Kidney epithelial cell (primary cell): ENCODE measurements at regions not wholly inside any gene's neighbourhood (a gene's known extent, or its start where the extent isn't known, plus 50 kb on each side); places are given as distances from the start of the nearest gene placed in this dataset.
"Not testable (repeated sequence)": the region's sequence is repeated elsewhere in the genome, so short reads cannot be mapped to it uniquely, and the experiment has no call there.

Experiments
- DNase-seq: peaks from one replicate; pipeline ENCODE4 v3.0.0-alpha.2; 2010; ENCODE audit warnings: low read depth
- H3K27me3 ChIP-seq: 2 replicates; pipeline ENCODE4 v1.6.0; 2011; ENCODE audit warnings: low read length; ENCODE audit not compliant: control insufficient read depth, insufficient read depth
- H3K36me3 ChIP-seq: 2 replicates; pipeline ENCODE4 v1.5.1; 2011; ENCODE audit warnings: low read length; ENCODE audit not compliant: control insufficient read depth, insufficient read depth
- H3K4me3 ChIP-seq: 2 replicates; pipeline ENCODE4 v1.5.1; 2011; ENCODE audit warnings: low read depth, mild to moderate bottlenecking, control low read depth, low read length
- TF ChIP-seq, protein P1 (sequence below): IDR thresholded peaks from 2 replicates; pipeline ENCODE4 v1.5.1; 2011; ENCODE audit warnings: mild to moderate bottlenecking, moderate library complexity, low read length, control low read depth, inconsistent platforms; ENCODE audit not compliant: insufficient read depth, poor library complexity, severe bottlenecking

DNA sequence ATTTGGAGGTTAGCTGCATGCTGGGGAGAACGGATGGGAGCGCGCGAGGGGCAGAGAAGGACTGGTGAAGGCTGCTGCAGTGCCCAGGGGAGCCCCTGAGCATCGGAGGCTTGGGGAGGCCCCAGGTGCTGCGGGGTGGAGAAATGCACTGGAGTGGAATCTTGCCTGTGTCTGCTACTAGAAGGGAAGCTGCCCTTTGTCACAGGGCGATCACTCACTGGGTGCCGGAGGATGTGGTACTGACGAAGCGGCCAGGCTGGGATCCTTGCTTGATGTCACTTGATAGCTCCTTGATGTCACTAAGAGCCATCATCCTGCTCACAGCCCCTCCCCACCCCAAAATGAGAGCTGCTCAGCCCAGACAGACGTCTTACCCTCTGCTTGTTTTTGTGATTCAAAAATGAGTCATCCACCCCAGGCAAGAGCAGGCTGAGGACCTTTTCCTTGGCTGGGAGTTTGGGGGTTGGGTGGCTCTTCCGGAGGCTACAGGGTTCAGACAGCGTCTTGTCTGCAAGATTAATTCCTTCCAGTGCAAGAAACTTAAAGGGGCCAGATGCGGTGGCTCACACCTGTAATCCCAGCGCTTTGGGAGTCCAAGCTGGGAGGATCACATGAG lies 62.6 kb upstream of the PMEPA1 start:
- H3K36me3 ChIP-seq, result no peaks in the 10 kb centered on the region
- TF ChIP-seq, protein P1, sequence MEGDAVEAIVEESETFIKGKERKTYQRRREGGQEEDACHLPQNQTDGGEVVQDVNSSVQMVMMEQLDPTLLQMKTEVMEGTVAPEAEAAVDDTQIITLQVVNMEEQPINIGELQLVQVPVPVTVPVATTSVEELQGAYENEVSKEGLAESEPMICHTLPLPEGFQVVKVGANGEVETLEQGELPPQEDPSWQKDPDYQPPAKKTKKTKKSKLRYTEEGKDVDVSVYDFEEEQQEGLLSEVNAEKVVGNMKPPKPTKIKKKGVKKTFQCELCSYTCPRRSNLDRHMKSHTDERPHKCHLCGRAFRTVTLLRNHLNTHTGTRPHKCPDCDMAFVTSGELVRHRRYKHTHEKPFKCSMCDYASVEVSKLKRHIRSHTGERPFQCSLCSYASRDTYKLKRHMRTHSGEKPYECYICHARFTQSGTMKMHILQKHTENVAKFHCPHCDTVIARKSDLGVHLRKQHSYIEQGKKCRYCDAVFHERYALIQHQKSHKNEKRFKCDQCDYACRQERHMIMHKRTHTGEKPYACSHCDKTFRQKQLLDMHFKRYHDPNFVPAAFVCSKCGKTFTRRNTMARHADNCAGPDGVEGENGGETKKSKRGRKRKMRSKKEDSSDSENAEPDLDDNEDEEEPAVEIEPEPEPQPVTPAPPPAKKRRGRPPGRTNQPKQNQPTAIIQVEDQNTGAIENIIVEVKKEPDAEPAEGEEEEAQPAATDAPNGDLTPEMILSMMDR, result no peak
- H3K27me3 ChIP-seq, result no peaks in the 10 kb centered on the region
- DNase-seq, result peak; percentile 56
- H3K4me3 ChIP-seq, result no peak overlapping the region

DNA sequence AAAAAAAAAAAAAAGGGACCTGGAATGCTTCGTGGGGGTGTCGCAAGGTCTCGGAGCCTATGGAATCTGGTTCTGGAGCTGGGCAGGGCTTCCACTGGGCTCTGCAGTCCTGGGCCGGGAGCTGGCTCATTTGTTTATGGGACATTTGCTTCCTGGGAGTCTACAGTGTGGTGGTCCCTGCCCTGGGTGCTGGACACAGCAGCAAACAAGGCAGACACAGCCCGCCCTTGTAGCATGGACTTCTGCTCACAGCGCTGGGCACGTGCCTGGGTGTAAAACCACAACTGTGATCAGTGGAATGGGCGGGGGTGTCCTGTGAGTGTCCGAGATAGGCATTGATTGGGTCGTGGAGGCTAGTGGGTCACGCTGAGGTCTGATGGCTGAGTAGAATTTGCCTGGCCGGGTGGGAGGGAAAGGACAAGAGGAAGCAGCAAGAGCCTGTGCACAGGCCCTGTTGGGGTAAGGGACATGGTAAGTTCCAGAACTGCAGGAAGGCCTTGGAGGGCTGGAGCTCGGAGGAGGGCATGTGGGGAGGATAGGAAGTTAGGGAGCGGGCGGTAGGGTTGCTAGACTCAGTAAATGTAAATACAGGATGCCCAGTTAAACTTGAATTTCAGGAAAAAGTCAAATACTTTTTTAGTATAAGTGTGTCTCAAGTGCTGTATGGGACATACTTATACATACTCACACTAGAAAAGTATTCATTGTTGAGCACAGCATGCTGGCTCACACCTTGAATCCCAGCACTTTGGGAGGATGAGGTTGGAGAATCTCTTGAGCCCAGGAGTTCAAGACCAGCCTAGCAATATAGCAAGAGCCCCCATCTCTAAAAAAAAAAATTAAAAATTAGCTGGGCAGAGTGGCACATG lies 61.3 kb upstream of the PMEPA1 start:
- no peak for DNase-seq
- no peak overlapping the region for H3K4me3 ChIP-seq
- TF ChIP-seq, protein P1, result no peak
- H3K27me3 ChIP-seq, result no peaks in the 10 kb centered on the region
- no peaks in the 10 kb centered on the region for H3K36me3 ChIP-seq

DNA sequence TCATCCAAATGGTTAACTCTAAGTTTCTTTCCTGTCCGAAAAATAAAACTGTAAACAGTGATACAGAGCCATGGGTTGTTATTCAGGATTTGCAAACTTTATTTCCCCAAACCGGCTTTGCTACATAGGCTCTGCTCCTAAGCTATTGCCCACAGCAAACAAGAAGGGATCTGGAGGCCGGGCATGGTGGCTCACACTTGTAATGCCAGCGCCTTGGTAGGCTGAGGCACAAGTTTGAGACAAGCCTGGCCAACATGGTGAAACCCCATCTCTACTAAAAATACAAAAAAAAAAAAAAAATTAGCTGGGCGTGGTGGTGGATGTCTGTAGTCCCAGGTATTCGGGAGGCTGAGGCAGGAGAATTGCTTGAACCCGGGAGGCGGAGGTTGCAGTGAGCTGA lies 60.6 kb upstream of the PMEPA1 start:
- DNase-seq, H3K27me3 ChIP-seq, H3K4me3 ChIP-seq, H3K36me3 ChIP-seq: not testable (repeated sequence)

DNA sequence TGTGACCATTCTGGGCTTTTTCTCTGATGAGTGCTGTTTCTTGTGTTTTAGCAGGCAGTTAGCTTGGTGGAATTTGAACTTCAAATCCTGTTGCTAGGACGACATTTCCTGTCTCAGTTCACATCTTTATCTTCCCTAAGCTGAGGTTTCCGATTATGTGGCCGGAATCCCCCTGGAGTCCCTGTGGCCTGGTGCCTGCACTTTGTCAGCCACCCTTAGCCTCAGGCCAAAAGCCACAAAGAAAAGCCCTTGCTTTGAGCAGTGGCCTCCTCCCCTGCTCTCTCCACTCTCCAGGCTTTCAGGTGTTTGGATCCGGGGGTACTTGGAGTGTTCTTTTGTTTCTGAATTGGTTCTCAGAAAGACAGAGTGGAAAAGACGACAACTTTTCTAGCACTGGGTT lies 59.9 kb upstream of the PMEPA1 start:
- H3K4me3 ChIP-seq, result no peak overlapping the region
- H3K36me3 ChIP-seq, result no peaks in the 10 kb centered on the region
- H3K27me3 ChIP-seq, result no peaks in the 10 kb centered on the region
- no peak for DNase-seq
- TF ChIP-seq, protein P1, result no peak

DNA sequence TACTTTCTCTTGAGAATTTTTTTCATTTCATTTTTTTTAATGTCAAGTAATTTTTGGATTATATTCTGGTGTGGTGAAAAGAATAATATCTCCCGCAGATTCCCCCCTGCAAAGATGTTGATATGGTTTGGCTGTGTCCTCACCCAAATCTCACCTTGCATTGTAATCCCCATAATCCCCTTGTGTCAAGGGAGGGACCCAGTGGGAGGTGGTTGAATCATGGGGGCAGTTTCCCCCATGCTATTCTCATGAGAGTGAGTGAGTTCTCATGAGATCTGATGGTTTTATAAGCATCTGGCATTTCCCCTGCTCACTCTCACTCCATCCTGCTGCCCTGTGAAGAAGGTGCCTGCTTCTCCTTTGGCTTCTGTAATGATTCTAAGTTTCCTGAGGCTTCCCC lies 58.7 kb upstream of the PMEPA1 start:
- DNase-seq, result no peak
- Histone ChIP-seq H3K4me3 (no peak overlapping the region), H3K27me3 (no peaks in the 10 kb centered on the region), H3K36me3 (no peaks in the 10 kb centered on the region)
- TF ChIP-seq, protein P1, result no peak

DNA sequence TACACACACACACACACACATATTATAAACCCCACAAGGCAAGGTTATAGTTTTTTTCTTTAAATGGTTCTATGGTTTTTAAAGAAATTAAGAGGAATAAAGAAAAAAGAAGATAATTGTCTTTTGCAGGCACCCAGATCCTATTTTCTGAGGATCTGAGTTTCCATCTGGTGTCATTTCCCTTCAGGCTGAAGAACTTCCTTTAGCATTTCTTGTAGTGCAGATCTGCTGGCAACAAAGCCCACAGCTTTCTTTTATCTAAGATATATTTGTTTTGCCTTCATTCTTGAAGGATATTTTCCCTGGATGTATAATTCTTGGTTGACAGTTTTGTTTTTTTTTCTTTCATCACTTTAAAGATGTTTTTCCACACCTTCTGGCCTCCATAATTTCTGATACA lies 57.6 kb upstream of the PMEPA1 start:
- Histone ChIP-seq H3K4me3 (no peak overlapping the region), H3K27me3 (no peaks in the 10 kb centered on the region), H3K36me3 (no peaks in the 10 kb centered on the region)
- no peak for DNase-seq
- TF ChIP-seq, protein P1, result no peak
